Ishikawa (cell line): ENCODE measurements at regions not wholly inside any gene's neighbourhood (a gene's known extent, or its start where the extent isn't known, plus 50 kb on each side); places are given as distances from the start of the nearest gene placed in this dataset.
A peak's percentile ranks its signal among the peaks of the same experiment; 100 is the strongest.

ENCODE experiments used
- CREB1 ChIP-seq: IDR thresholded peaks from 2 replicates; pipeline ENCODE4 v1.6.1; 2012; ENCODE audit warnings: low read depth
- MAX ChIP-seq: IDR thresholded peaks from 2 replicates; pipeline ENCODE4 v1.6.1; 2012
- NFIC ChIP-seq: IDR thresholded peaks from 2 replicates; pipeline ENCODE4 v1.6.1; 2012
- RAD21 ChIP-seq: IDR thresholded peaks from 2 replicates; pipeline ENCODE4 v1.6.1; 2012; ENCODE audit warnings: low read depth
- TAF1 ChIP-seq: IDR thresholded peaks from 2 replicates; pipeline ENCODE4 v1.6.1; 2012; ENCODE audit warnings: low read depth, mild to moderate bottlenecking
- TEAD4 ChIP-seq: IDR thresholded peaks from 2 replicates; pipeline ENCODE4 v1.6.1; 2012
- YY1 ChIP-seq: IDR thresholded peaks from 2 replicates; pipeline ENCODE4 v1.6.1; 2012; ENCODE audit warnings: low read depth
- TF ChIP-seq, protein P1 (sequence below): IDR thresholded peaks from 2 replicates; pipeline ENCODE4 v1.6.1; 2012
- TF ChIP-seq, protein P2 (sequence below): IDR thresholded peaks from 2 replicates; pipeline ENCODE4 v1.6.1; 2012; ENCODE audit warnings: low read depth, mild to moderate bottlenecking

DNA sequence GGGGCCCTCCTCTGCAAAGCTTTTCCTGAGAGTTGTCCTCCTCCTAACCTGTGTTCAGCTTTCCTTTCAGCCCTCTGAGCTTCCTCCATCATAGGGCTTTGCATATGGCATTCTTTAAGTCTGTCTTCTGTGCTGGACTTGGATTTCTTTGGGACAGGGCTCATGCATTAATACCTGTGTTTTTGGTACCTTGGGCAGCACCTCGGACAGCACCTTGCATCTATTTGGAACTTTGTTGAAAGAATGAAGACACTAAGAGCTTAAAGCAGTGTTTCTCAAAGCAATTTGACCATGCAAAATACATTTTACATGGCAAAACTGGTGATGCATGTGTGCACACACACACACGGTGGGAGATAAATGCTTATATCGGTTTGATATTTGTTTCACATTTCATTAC, 115.0 kb upstream of the SRRM4 start:
- TF ChIP-seq TAF1 (no peak), RAD21 (no peak), MAX (no peak), YY1 (no peak), CREB1 (no peak), NFIC (no peak), TEAD4 (no peak)
- TF ChIP-seq, protein P1, sequence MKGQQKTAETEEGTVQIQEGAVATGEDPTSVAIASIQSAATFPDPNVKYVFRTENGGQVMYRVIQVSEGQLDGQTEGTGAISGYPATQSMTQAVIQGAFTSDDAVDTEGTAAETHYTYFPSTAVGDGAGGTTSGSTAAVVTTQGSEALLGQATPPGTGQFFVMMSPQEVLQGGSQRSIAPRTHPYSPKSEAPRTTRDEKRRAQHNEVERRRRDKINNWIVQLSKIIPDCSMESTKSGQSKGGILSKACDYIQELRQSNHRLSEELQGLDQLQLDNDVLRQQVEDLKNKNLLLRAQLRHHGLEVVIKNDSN: no peak
- TF ChIP-seq, protein P2, sequence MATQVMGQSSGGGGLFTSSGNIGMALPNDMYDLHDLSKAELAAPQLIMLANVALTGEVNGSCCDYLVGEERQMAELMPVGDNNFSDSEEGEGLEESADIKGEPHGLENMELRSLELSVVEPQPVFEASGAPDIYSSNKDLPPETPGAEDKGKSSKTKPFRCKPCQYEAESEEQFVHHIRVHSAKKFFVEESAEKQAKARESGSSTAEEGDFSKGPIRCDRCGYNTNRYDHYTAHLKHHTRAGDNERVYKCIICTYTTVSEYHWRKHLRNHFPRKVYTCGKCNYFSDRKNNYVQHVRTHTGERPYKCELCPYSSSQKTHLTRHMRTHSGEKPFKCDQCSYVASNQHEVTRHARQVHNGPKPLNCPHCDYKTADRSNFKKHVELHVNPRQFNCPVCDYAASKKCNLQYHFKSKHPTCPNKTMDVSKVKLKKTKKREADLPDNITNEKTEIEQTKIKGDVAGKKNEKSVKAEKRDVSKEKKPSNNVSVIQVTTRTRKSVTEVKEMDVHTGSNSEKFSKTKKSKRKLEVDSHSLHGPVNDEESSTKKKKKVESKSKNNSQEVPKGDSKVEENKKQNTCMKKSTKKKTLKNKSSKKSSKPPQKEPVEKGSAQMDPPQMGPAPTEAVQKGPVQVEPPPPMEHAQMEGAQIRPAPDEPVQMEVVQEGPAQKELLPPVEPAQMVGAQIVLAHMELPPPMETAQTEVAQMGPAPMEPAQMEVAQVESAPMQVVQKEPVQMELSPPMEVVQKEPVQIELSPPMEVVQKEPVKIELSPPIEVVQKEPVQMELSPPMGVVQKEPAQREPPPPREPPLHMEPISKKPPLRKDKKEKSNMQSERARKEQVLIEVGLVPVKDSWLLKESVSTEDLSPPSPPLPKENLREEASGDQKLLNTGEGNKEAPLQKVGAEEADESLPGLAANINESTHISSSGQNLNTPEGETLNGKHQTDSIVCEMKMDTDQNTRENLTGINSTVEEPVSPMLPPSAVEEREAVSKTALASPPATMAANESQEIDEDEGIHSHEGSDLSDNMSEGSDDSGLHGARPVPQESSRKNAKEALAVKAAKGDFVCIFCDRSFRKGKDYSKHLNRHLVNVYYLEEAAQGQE: peak; percentile 86
